HAP-1 (cell line): ENCODE measurements at regions not wholly inside any gene's neighbourhood (a gene's known extent, or its start where the extent isn't known, plus 50 kb on each side); places are given as distances from the start of the nearest gene placed in this dataset.
"Not testable (repeated sequence)": the region's sequence is repeated elsewhere in the genome, so short reads cannot be mapped to it uniquely, and the experiment has no call there.

Experiments used
- DNase-seq, 2 experiments: peaks; one replicate each; pipeline ENCODE4 v3.0.0-alpha.2; 2016 to 2020; ENCODE audit warnings: low spot score in 2 of 2
- H3K27me3 ChIP-seq: fragments of 250-450 bp; sonication (Bioruptor Pico); 2 replicates; pipeline ENCODE4 v1.5.1; 2020; ENCODE audit warnings: low read depth, mild to moderate bottlenecking, moderate library complexity
- H3K36me3 ChIP-seq: fragments of 250-450 bp; sonication (Bioruptor Pico); replicated peaks from 2 replicates; pipeline ENCODE4 v1.5.1; 2020; ENCODE audit warnings: mild to moderate bottlenecking
- H3K4me1 ChIP-seq: fragments of 250-450 bp; sonication (Bioruptor Pico); 2 replicates; pipeline ENCODE4 v1.5.1; 2020; ENCODE audit warnings: mild to moderate bottlenecking
- H3K4me3 ChIP-seq: fragments of 250-450 bp; sonication (Bioruptor Pico); 2 replicates; pipeline ENCODE4 v1.5.1; 2020; ENCODE audit warnings: mild to moderate bottlenecking, moderate library complexity
- H3K9me3 ChIP-seq: fragments of 250-450 bp; sonication (Bioruptor Pico); 2 replicates; pipeline ENCODE4 v1.5.1; 2020; ENCODE audit warnings: mild to moderate bottlenecking, moderate library complexity
- in situ Hi-C: fragments of 300-500 bp; cut with MboI; formaldehyde crosslinking; loops from 3 replicates; pipeline ENCODE4 v1.14.3; 2020; ENCODE audit warnings: low sequenced_read_pairs, inconsistent platforms, mixed read lengths

- Histone ChIP-seq H3K4me3 (no peak overlapping the region), H3K4me1 (no peaks in the 10 kb centered on the region), H3K27me3 (no peaks in the 10 kb centered on the region), H3K36me3 (no peaks in the 10 kb centered on the region), H3K9me3 (no peaks in the 10 kb centered on the region)
- peak in 1 of 2 experiments; percentile 36 for DNase-seq
- in situ Hi-C loops, result no loop called here
Measured at GRCh38 chr10:6701289-6701688, 121.2 kb upstream of the PRKCQ start.

- Histone ChIP-seq H3K36me3 (no peaks in the 10 kb centered on the region), H3K27me3 (no peaks in the 10 kb centered on the region), H3K4me3 (no peak overlapping the region), H3K4me1 (no peaks in the 10 kb centered on the region), H3K9me3 (no peaks in the 10 kb centered on the region)
- in situ Hi-C loops, result no loop called here
- no peak for DNase-seq
Measured at GRCh38 chr10:6700066-6700465, 120.0 kb upstream of the PRKCQ start.

- no peaks in the 10 kb centered on the region for H3K27me3 ChIP-seq
- no peaks in the 10 kb centered on the region for H3K9me3 ChIP-seq
- H3K4me3 ChIP-seq, result no peak overlapping the region
- no peaks in the 10 kb centered on the region for H3K4me1 ChIP-seq
- in situ Hi-C loops, result no loop called here
- DNase-seq, result no peak
- no peaks in the 10 kb centered on the region for H3K36me3 ChIP-seq
Measured at GRCh38 chr10:6699336-6699735, 119.3 kb upstream of the PRKCQ start.

DNA sequence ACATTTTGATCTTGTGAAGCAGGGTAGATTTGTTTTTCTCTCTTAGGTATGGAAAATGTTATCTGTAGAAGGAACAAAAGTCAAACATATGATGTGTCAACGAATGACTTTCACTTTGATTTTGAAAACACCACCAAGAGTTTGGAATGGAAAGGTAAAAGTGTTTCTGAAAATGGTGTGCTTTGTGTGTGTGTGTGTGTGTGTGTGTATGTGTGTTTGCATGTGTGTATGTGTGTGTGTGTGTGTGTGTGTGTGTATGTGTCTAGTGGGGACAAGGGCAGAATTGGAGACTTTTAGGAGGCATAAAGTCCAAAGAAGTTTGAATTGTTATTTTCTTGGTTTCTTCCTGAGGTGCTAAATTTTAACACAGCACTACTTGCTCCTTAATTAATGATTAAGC, 115.4 kb upstream of the PRKCQ start:
- Histone ChIP-seq H3K27me3 (no peaks in the 10 kb centered on the region), H3K9me3 (no peaks in the 10 kb centered on the region), H3K4me1 (no peaks in the 10 kb centered on the region), H3K36me3 (no peaks in the 10 kb centered on the region), H3K4me3 (no peak overlapping the region)
- in situ Hi-C loops, result no loop called here
- DNase-seq, result no peak

GRCh38 chr10:6694447-6695140, 114.5 kb upstream of the PRKCQ start:
- no peak for DNase-seq
- Histone ChIP-seq H3K4me3 (no peak overlapping the region), H3K9me3 (no peaks in the 10 kb centered on the region), H3K4me1 (no peaks in the 10 kb centered on the region), H3K27me3 (no peaks in the 10 kb centered on the region), H3K36me3 (no peaks in the 10 kb centered on the region)
- in situ Hi-C loops, result no loop called here

- no peak for DNase-seq
- Histone ChIP-seq H3K4me3 (no peak overlapping the region), H3K4me1 (no peaks in the 10 kb centered on the region), H3K9me3 (no peaks in the 10 kb centered on the region), H3K27me3 (no peaks in the 10 kb centered on the region), H3K36me3 (no peaks in the 10 kb centered on the region)
- in situ Hi-C loops, result no loop called here
Measured at GRCh38 chr10:6692856-6693255, 112.8 kb upstream of the PRKCQ start.

- no peaks in the 10 kb centered on the region for H3K36me3 ChIP-seq
- DNase-seq, result no peak
- H3K27me3 ChIP-seq, result no peaks in the 10 kb centered on the region
- in situ Hi-C loops, result no loop called here
- no peaks in the 10 kb centered on the region for H3K9me3 ChIP-seq
- no peaks in the 10 kb centered on the region for H3K4me1 ChIP-seq
- no peak overlapping the region for H3K4me3 ChIP-seq
Measured at GRCh38 chr10:6692103-6692502, 112.0 kb upstream of the PRKCQ start.

DNA sequence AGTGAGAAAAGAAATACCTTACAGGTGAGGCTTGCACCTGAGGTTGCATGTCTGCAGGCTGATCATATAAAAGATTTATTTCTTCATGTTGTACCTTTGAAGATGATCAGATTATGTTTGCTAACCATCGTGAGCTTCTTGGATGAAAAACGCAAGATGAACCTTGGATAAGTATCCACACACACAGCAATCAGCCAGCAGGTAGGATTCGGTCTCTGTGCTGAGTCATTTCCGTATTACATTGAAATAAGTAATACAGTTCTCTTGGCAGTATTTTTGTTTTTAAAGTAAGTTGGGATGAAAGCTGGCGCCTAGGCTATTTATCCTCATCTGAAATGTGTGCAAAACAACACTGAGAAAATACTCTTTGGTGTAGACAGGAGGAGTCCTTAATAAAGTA, 109.0 kb upstream of the PRKCQ start:
- H3K36me3 ChIP-seq, result no peaks in the 10 kb centered on the region
- H3K9me3 ChIP-seq, result no peaks in the 10 kb centered on the region
- in situ Hi-C loops, result no loop called here
- H3K4me3 ChIP-seq, result no peak overlapping the region
- no peak for DNase-seq
- no peaks in the 10 kb centered on the region for H3K4me1 ChIP-seq
- no peaks in the 10 kb centered on the region for H3K27me3 ChIP-seq

GRCh38 chr10:6680735-6681134, 100.7 kb upstream of the PRKCQ start:
- Histone ChIP-seq H3K27me3 (peaks cover 9% of the 10 kb centered on the region), H3K4me1 (peaks cover 3% of the 10 kb centered on the region; the same call in 1 of the 2 replicates), H3K4me3 (no peak overlapping the region), H3K9me3 (no peaks in the 10 kb centered on the region), H3K36me3 (no peaks in the 10 kb centered on the region)
- DNase-seq, result no peak
- in situ Hi-C loops, result no loop called here

DNA sequence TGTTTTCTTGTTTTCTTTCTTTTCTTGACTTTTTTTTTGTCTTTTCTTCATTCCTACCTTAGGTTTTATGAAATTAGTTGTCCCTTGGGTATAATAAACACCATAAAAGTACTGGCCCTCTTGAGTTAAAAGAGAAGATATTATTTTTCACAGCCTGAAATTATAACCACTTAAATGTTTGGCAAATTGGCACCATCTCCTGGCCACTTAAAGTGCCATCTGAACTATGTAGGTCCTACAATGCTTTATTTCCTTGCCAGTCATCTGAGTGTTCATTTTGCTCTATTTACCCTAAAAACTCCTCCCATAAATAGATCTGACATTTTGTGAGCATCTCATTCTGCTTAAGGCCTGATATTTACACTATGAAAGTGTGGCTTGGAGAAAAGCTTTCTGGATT, 98.9 kb upstream of the PRKCQ start:
- Histone ChIP-seq H3K4me3 (no peak overlapping the region), H3K9me3 (no peaks in the 10 kb centered on the region), H3K4me1 (peaks cover 3% of the 10 kb centered on the region; the same call in 1 of the 2 replicates), H3K27me3 (peaks cover 13% of the 10 kb centered on the region), H3K36me3 (no peaks in the 10 kb centered on the region)
- DNase-seq, result no peak
- in situ Hi-C loops, result loop anchor here (10.0 kb wide), 1 partner anchor 736 kb away; the partner anchor contains the start of gene SFMBT2

- Histone ChIP-seq H3K27me3 (peaks cover 13% of the 10 kb centered on the region), H3K4me1 (peaks cover 3% of the 10 kb centered on the region; the same call in 1 of the 2 replicates), H3K36me3 (no peaks in the 10 kb centered on the region), H3K9me3 (no peaks in the 10 kb centered on the region), H3K4me3 (no peak overlapping the region)
- in situ Hi-C loops, result loop anchor here (10.0 kb wide), 1 partner anchor 736 kb away; the partner anchor contains the start of gene SFMBT2
- peak; percentile 60 to 79 for DNase-seq
Measured at GRCh38 chr10:6678211-6678803, 98.2 kb upstream of the PRKCQ start.

GRCh38 chr10:6677129-6677528, 97.1 kb upstream of the PRKCQ start:
- peaks cover 13% of the 10 kb centered on the region for H3K27me3 ChIP-seq
- H3K4me3 ChIP-seq, H3K36me3 ChIP-seq, DNase-seq, H3K9me3 ChIP-seq, H3K4me1 ChIP-seq: not testable (repeated sequence)
- in situ Hi-C loops, result loop anchor here (10.0 kb wide), 1 partner anchor 738 kb away; the partner anchor contains the start of gene SFMBT2

DNA sequence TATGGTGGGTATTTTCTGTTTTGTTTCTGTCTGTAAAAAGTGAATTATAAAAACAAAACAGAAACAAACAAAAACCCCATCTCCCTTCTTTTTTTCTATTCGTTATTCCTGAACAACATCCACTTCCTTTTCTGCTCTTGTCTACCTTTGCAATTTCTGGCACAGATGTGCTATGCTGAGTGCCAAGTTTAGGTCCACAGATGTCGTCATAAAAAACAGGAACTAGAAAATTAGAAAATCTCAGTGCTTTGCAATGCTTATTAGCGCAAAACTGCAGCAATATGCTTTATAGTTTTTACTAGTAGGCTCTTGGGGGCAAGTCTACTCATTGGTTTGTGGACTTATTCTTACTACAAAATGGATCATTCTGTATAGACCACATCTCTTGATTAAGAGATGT, 94.2 kb upstream of the PRKCQ start:
- in situ Hi-C loops, result loop anchor here (10.0 to 25.0 kb wide), 2 partner anchors 237 to 741 kb away; partner anchors contain the start of gene SFMBT2
- DNase-seq, result no peak

DNA sequence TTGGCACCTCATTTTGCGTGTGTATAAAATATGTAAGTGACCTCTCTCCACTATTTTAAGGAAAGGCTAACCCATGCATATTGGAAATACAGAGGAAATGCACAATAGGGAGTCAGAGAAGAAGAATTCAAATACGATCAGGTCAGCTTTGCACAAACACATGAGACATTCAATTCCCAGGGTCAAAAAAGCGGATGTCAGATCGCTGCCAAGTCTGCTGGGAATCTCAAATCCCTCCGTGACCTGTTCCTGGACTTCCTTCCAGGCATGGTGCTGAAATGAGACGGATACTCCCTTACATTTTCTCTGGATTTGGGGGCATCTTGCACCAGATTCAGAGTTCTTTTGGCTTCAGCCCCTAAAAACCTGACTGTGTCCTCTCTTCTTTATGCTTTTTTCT, 91.9 kb upstream of the PRKCQ start:
- no peaks in the 10 kb centered on the region for H3K9me3 ChIP-seq
- peaks cover 12% of the 10 kb centered on the region for H3K27me3 ChIP-seq
- no peaks in the 10 kb centered on the region for H3K36me3 ChIP-seq
- peaks cover 9% of the 10 kb centered on the region for H3K4me1 ChIP-seq
- in situ Hi-C loops, result loop anchor here (10.0 to 25.0 kb wide), 2 partner anchors 235 to 743 kb away; partner anchors contain the start of gene SFMBT2
- DNase-seq, result no peak
- H3K4me3 ChIP-seq, result no peak overlapping the region

More for the DNA sequence above, 94.2 kb upstream of the PRKCQ start:
- Histone ChIP-seq H3K4me1 (peaks cover 9% of the 10 kb centered on the region), H3K36me3 (no peaks in the 10 kb centered on the region), H3K4me3 (no peak overlapping the region), H3K27me3 (peaks cover 10% of the 10 kb centered on the region; the same call in 1 of the 2 replicates), H3K9me3 (no peaks in the 10 kb centered on the region)
